KMS-11 (cell line): ENCODE measurements at regions not wholly inside any gene's neighbourhood (a gene's known extent, or its start where the extent isn't known, plus 50 kb on each side); places are given as distances from the start of the nearest gene placed in this dataset.

ENCODE experiments used
- H2AFZ ChIP-seq: fragments of 200-600 bp; sonication (generic); 2 replicates; pipeline ENCODE4 v1.6.1; 2016; ENCODE audit warnings: antibody characterized with exemption, mixed run types, low read depth
- H3K27ac ChIP-seq: fragments of 200-600 bp; sonication (generic); 2 replicates; pipeline ENCODE4 v1.6.1; 2016; ENCODE audit warnings: mild to moderate bottlenecking, mixed run types
- H3K27me3 ChIP-seq: fragments of 200-600 bp; sonication (generic); 2 replicates; pipeline ENCODE4 v1.6.1; 2017; ENCODE audit warnings: mild to moderate bottlenecking, low read depth, mixed run types, moderate library complexity; ENCODE audit not compliant: insufficient read depth
- H3K36me3 ChIP-seq: fragments of 200-600 bp; sonication (generic); 2 replicates; pipeline ENCODE4 v1.6.1; 2017; ENCODE audit warnings: mild to moderate bottlenecking, mixed run types; ENCODE audit not compliant: insufficient read depth
- H3K4me1 ChIP-seq: fragments of 200-600 bp; sonication (generic); 2 replicates; pipeline ENCODE4 v1.6.1; 2016; ENCODE audit warnings: mild to moderate bottlenecking, low read depth, mixed run types; ENCODE audit not compliant: poor library complexity, severe bottlenecking
- H3K4me2 ChIP-seq: fragments of 200-600 bp; sonication (generic); 2 replicates; pipeline ENCODE4 v1.7.0; 2016; ENCODE audit warnings: mild to moderate bottlenecking, mixed run types
- H3K4me3 ChIP-seq: fragments of 200-600 bp; sonication (generic); IDR thresholded peaks from 2 replicates; pipeline ENCODE4 v1.6.1; 2017; ENCODE audit warnings: low read depth, low read length, mixed read lengths; ENCODE audit not compliant: insufficient read depth
- H3K79me2 ChIP-seq: fragments of 200-600 bp; sonication (generic); 2 replicates; pipeline ENCODE4 v1.6.1; 2016; ENCODE audit warnings: low read depth, mixed run types; ENCODE audit not compliant: insufficient read depth
- H3K9ac ChIP-seq: fragments of 200-600 bp; sonication (generic); 2 replicates; pipeline ENCODE4 v1.6.1; 2016; ENCODE audit warnings: mild to moderate bottlenecking, mixed run types
- H4K20me1 ChIP-seq: fragments of 200-600 bp; sonication (generic); 2 replicates; pipeline ENCODE4 v1.6.1; 2016; ENCODE audit warnings: mild to moderate bottlenecking, mixed run types; ENCODE audit not compliant: insufficient read depth
- CTCF ChIP-seq: fragments of 200-600 bp; sonication (generic); conservative IDR thresholded peaks from 2 replicates; pipeline ENCODE4 v1.6.1; 2017; ENCODE audit warnings: low read depth, mild to moderate bottlenecking, antibody characterized with exemption, low read length, moderate library complexity, mixed read lengths

- Histone ChIP-seq H3K27me3 (no peaks in the 10 kb centered on the region), H3K4me2 (no peak overlapping the region), H3K27ac (no peak overlapping the region), H3K9ac (no peak overlapping the region), H4K20me1 (no peaks in the 10 kb centered on the region), H3K36me3 (no peaks in the 10 kb centered on the region), H3K4me1 (peaks cover 11% of the 10 kb centered on the region), H3K79me2 (no peaks in the 10 kb centered on the region), H2AFZ (no peak overlapping the region), H3K4me3 (no peak overlapping the region)
- TF ChIP-seq CTCF = peak; percentile 58
These were observed 81.9 kb downstream of the ZNF726 start for GRCh38 chr19:23996549-23996948.

- H3K27ac ChIP-seq = no peak overlapping the region
These were observed 83.9 kb downstream of the ZNF726 start for GRCh38 chr19:23998568-23998967.

GRCh38 chr19:23999821-24000610, 85.3 kb downstream of the ZNF726 start:
- no peak for TF ChIP-seq CTCF
- Histone ChIP-seq H3K27me3 (no peaks in the 10 kb centered on the region), H3K4me1 (no peaks in the 10 kb centered on the region), H3K79me2 (no peaks in the 10 kb centered on the region), H3K36me3 (no peaks in the 10 kb centered on the region), H3K4me2 (no peak overlapping the region), H3K27ac (no peak overlapping the region), H2AFZ (no peak overlapping the region), H3K9ac (no peak overlapping the region), H4K20me1 (no peaks in the 10 kb centered on the region), H3K4me3 (no peak overlapping the region)

More at GRCh38 chr19:23998568-23998967, 83.9 kb downstream of the ZNF726 start:
- H3K4me3 ChIP-seq = no peak overlapping the region
- no peaks in the 10 kb centered on the region for H3K36me3 ChIP-seq
- no peak for TF ChIP-seq CTCF
- no peaks in the 10 kb centered on the region for H4K20me1 ChIP-seq
- H2AFZ ChIP-seq = no peak overlapping the region
- no peak overlapping the region for H3K9ac ChIP-seq
- no peaks in the 10 kb centered on the region for H3K79me2 ChIP-seq
- H3K4me2 ChIP-seq = no peak overlapping the region
- H3K27me3 ChIP-seq = no peaks in the 10 kb centered on the region
- no peaks in the 10 kb centered on the region for H3K4me1 ChIP-seq

GRCh38 chr19:24000656-24001055, 86.0 kb downstream of the ZNF726 start:
- Histone ChIP-seq H3K9ac (no peak overlapping the region), H2AFZ (no peak overlapping the region), H3K79me2 (no peaks in the 10 kb centered on the region), H3K4me1 (no peaks in the 10 kb centered on the region), H3K36me3 (no peaks in the 10 kb centered on the region), H3K27me3 (no peaks in the 10 kb centered on the region), H3K27ac (no peak overlapping the region), H4K20me1 (no peaks in the 10 kb centered on the region), H3K4me2 (no peak overlapping the region), H3K4me3 (no peak overlapping the region)
- TF ChIP-seq CTCF = no peak
